Astrocyte (in vitro differentiated cells and primary cell): ENCODE measurements at regions not wholly inside any gene's neighbourhood (a gene's known extent, or its start where the extent isn't known, plus 50 kb on each side); places are given as distances from the start of the nearest gene placed in this dataset.

Experiments
- DNase-seq: peaks from one replicate; pipeline ENCODE4 v3.0.0-alpha.2; 2010; ENCODE audit warnings: low read depth
- FAIRE-seq: peaks from 2 replicates; lab custom pipeline; 2011; peaks lifted over from hg19 to GRCh38; lab: Jason Lieb, UNC
- H2AFZ ChIP-seq: 2 replicates; pipeline ENCODE4 v1.6.0; 2012; ENCODE audit warnings: low read depth, low read length, inconsistent platforms
- H3K27ac ChIP-seq: 2 replicates; pipeline ENCODE4 v1.5.1; 2011; ENCODE audit warnings: low read depth, low read length, inconsistent platforms
- H3K27me3 ChIP-seq: 2 replicates; pipeline ENCODE4 v1.6.0; 2011; ENCODE audit warnings: low read length, inconsistent platforms; ENCODE audit not compliant: insufficient read depth
- H3K36me3 ChIP-seq: 2 replicates; pipeline ENCODE4 v1.5.1; 2011; ENCODE audit warnings: low read length, inconsistent platforms; ENCODE audit not compliant: insufficient read depth
- H3K4me1 ChIP-seq: 2 replicates; pipeline ENCODE4 v1.5.1; 2011; ENCODE audit warnings: low read length, inconsistent platforms; ENCODE audit not compliant: insufficient read depth
- H3K4me2 ChIP-seq: 2 replicates; pipeline ENCODE4 v1.6.0; 2012; ENCODE audit warnings: low read length, inconsistent platforms
- H3K4me3 ChIP-seq: 2 replicates; pipeline ENCODE4 v1.5.1; 2011; ENCODE audit warnings: low read depth, mild to moderate bottlenecking, low read length, inconsistent platforms; ENCODE audit not compliant: insufficient read depth
- H3K79me2 ChIP-seq: 2 replicates; pipeline ENCODE4 v1.6.0; 2012; ENCODE audit warnings: mild to moderate bottlenecking, low read length, inconsistent platforms; ENCODE audit not compliant: insufficient read depth
- H3K9ac ChIP-seq: 2 replicates; pipeline ENCODE4 v1.6.0; 2012; ENCODE audit warnings: mild to moderate bottlenecking, low read length, inconsistent platforms
- H3K9me3 ChIP-seq: 2 replicates; pipeline ENCODE4 v1.5.1; 2012; ENCODE audit warnings: low read depth, mild to moderate bottlenecking, low read length, inconsistent platforms; ENCODE audit not compliant: insufficient read depth
- H4K20me1 ChIP-seq: 2 replicates; pipeline ENCODE4 v1.6.0; 2012; ENCODE audit warnings: low read length, inconsistent platforms; ENCODE audit not compliant: insufficient read depth
- H3K27ac Mint-ChIP-seq: one replicate; pipeline ENCODE4 v1.8.0; 2021; ENCODE audit warnings: mild to moderate bottlenecking, mixed read lengths; ENCODE audit not compliant: unreplicated experiment
- H3K27me3 Mint-ChIP-seq: one replicate; pipeline ENCODE4 v1.8.0; 2021; ENCODE audit warnings: low read depth, mixed read lengths; ENCODE audit not compliant: unreplicated experiment
- H3K36me3 Mint-ChIP-seq: one replicate; pipeline ENCODE4 v1.8.0; 2021; ENCODE audit warnings: low read depth, mixed read lengths; ENCODE audit not compliant: unreplicated experiment
- H3K4me1 Mint-ChIP-seq: one replicate; pipeline ENCODE4 v1.8.0; 2021; ENCODE audit warnings: low read depth, mixed read lengths; ENCODE audit not compliant: unreplicated experiment
- H3K4me3 Mint-ChIP-seq: one replicate; pipeline ENCODE4 v1.8.0; 2021; ENCODE audit warnings: mild to moderate bottlenecking, moderate library complexity, mixed read lengths; ENCODE audit not compliant: unreplicated experiment
- H3K9me3 Mint-ChIP-seq: one replicate; pipeline ENCODE4 v1.8.0; 2021; ENCODE audit warnings: mild to moderate bottlenecking, mixed read lengths; ENCODE audit not compliant: unreplicated experiment
- CTCF ChIP-seq: IDR thresholded peaks from 2 replicates; pipeline ENCODE4 v1.5.1; 2011; ENCODE audit warnings: low read depth, mild to moderate bottlenecking, inconsistent platforms, low read length, moderate library complexity; ENCODE audit not compliant: insufficient read depth
- EZH2 ChIP-seq: IDR thresholded peaks from 2 replicates; pipeline ENCODE4 v1.6.1; 2012; ENCODE audit warnings: mild to moderate bottlenecking, low read length, inconsistent platforms; ENCODE audit not compliant: insufficient read depth

DNA sequence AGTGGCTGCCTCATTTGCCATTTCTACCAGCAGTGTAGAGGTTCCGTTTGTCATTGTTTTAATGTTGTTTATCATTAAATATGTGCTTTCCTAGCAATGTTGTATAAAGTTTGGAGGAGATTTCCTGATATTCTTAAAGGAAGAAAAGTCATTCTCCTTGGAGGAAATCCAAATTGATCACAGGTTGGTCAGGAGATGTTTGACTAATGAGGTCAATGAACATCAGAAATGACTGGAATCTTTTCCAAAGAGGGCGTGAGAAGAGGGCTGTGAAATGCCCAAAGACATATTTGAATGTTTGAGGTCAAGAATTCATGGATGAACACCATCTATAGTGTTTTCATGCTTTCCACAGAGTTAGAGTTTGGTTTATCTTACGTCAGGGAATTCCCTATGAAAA lies 471.3 kb downstream of the MAT2B start:
- no peak overlapping the region for H2AFZ ChIP-seq
- no peak overlapping the region for H3K4me2 ChIP-seq
- FAIRE-seq (no peak), DNase-seq (peak; percentile 30)
- no peaks in the 10 kb centered on the region for H3K36me3 Mint-ChIP-seq
- H3K27ac Mint-ChIP-seq: peak overlapping the region; percentile 20
- no peaks in the 10 kb centered on the region for H3K27me3 Mint-ChIP-seq
- no peaks in the 10 kb centered on the region for H3K79me2 ChIP-seq
- TF ChIP-seq CTCF: no peak
- TF ChIP-seq EZH2: no peak
- H3K27ac ChIP-seq: no peak overlapping the region
- H3K4me3 Mint-ChIP-seq: no peak overlapping the region
- no peaks in the 10 kb centered on the region for H3K27me3 ChIP-seq
- H3K4me1 Mint-ChIP-seq: no peaks in the 10 kb centered on the region
- H4K20me1 ChIP-seq: no peaks in the 10 kb centered on the region
- no peaks in the 10 kb centered on the region for H3K9me3 Mint-ChIP-seq
- H3K4me3 ChIP-seq: no peak overlapping the region
- no peaks in the 10 kb centered on the region for H3K9me3 ChIP-seq
- H3K9ac ChIP-seq: no peak overlapping the region
- H3K36me3 ChIP-seq: no peaks in the 10 kb centered on the region
- no peaks in the 10 kb centered on the region for H3K4me1 ChIP-seq

DNA sequence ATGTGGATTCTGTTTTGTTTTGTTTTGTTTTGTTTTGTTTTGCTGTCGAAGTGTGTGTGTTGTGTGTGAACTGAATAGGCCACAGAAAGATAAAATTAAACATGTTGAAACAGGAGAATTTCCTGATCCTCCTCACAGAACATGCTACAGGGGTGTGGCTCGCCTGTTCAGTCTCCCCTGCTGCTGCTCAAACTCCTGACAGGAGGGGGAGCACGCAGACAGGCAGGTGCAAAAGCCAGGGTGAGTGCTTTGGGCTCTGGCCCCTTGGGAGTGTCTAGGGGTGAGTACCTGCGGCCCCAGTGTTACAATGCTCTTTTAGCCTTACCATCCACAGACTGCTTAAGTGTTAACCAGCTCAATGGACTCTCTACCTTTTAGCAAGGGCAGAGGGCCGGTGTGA lies 473.5 kb downstream of the MAT2B start:
- Histone ChIP-seq H3K4me1 (no peaks in the 10 kb centered on the region), H3K9me3 (no peaks in the 10 kb centered on the region), H3K4me3 (no peak overlapping the region), H3K9ac (no peak overlapping the region), H3K27me3 (no peaks in the 10 kb centered on the region), H3K79me2 (no peaks in the 10 kb centered on the region), H2AFZ (no peak overlapping the region), H3K4me2 (no peak overlapping the region), H4K20me1 (no peaks in the 10 kb centered on the region), H3K27ac (no peak overlapping the region), H3K36me3 (no peaks in the 10 kb centered on the region)
- Mint-ChIP-seq H3K27me3 (no peaks in the 10 kb centered on the region), H3K4me3 (no peak overlapping the region), H3K36me3 (no peaks in the 10 kb centered on the region), H3K9me3 (no peaks in the 10 kb centered on the region), H3K4me1 (no peaks in the 10 kb centered on the region), H3K27ac (no peak overlapping the region)
- DNase-seq (no peak), FAIRE-seq (no peak)
- TF ChIP-seq EZH2 (no peak), CTCF (no peak)

- Histone ChIP-seq H3K9me3 (no peaks in the 10 kb centered on the region), H3K4me3 (no peak overlapping the region), H3K27me3 (no peaks in the 10 kb centered on the region), H3K79me2 (no peaks in the 10 kb centered on the region), H4K20me1 (no peaks in the 10 kb centered on the region), H3K36me3 (no peaks in the 10 kb centered on the region), H3K4me1 (no peaks in the 10 kb centered on the region), H3K9ac (no peak overlapping the region), H3K27ac (no peak overlapping the region), H2AFZ (no peak overlapping the region), H3K4me2 (no peak overlapping the region)
- DNase-seq (no peak), FAIRE-seq (no peak)
- H3K27me3 Mint-ChIP-seq: no peaks in the 10 kb centered on the region
- H3K27ac Mint-ChIP-seq: no peak overlapping the region
- TF ChIP-seq CTCF (no peak), EZH2 (no peak)
- H3K36me3 Mint-ChIP-seq: no peaks in the 10 kb centered on the region
- H3K9me3 Mint-ChIP-seq: no peaks in the 10 kb centered on the region
- no peak overlapping the region for H3K4me3 Mint-ChIP-seq
- H3K4me1 Mint-ChIP-seq: no peaks in the 10 kb centered on the region
Observed at GRCh38 chr5:163988566-163988965, 483.1 kb downstream of the MAT2B start.
